Pancreas (tissue), 10 donors: ENCODE measurements at regions not wholly inside any gene's neighbourhood (a gene's known extent, or its start where the extent isn't known, plus 50 kb on each side); places are given as distances from the start of the nearest gene placed in this dataset.

Experiments
- ATAC-seq, 4 donors: fragments of 200-7000 bp; cut with Tn5 transposase; one replicate each; pipeline versions ENCODE4 v1.8.0 to v1.9.1; 2020; ENCODE audit warnings: mild to moderate bottlenecking in 4 of 4, moderate library complexity in 4 of 4
- DNase-seq, 6 donors: peaks; one replicate each; pipeline ENCODE4 v3.0.0-alpha.2; 2020
- FAIRE-seq: peaks from 2 replicates; lab custom pipeline; 2012; peaks lifted over from hg19 to GRCh38; lab: Jason Lieb, UNC
- H3K27ac ChIP-seq, 4 donors: fragments of 200-600 bp; sonication (generic); 1 replicate in 3 of 4; 2 replicates in 1 of 4; pipeline versions ENCODE4 v1.5.0 to v1.8.0; 2020
- H3K27me3 ChIP-seq, 4 donors: fragments of 200-600 bp; one replicate each; pipeline ENCODE4 v1.8.0; 2021
- H3K36me3 ChIP-seq, 3 donors: fragments of 200-600 bp; sonication (generic) in 1 of 3; one replicate each; pipeline versions ENCODE4 v1.5.0 to v1.8.0; 2020 to 2021
- H3K4me1 ChIP-seq, 3 donors: fragments of 200-600 bp; one replicate each; pipeline ENCODE4 v1.8.0; 2021
- H3K4me3 ChIP-seq, 4 donors: fragments of 200-600 bp; sonication (generic) in 2 of 4; one replicate each; pipeline versions ENCODE4 v1.5.0 to v1.8.0; 2020 to 2021
- H3K9me3 ChIP-seq, 4 donors: fragments of 200-600 bp; one replicate each; pipeline ENCODE4 v1.8.0; 2021
- CTCF ChIP-seq, 4 donors: fragments of 200-600 bp; sonication (generic) in 3 of 4; IDR thresholded peaks; one replicate each; pipeline versions ENCODE4 v1.5.0 to v1.8.0; 2021; ENCODE audit warnings: antibody characterized with exemption in 4 of 4
- WGBS, 2 donors: extraction: QIAGEN DNeasy Blood & Tissue Kit; methylation state at CpG; one replicate each; pipeline ENCODE4 v1.1.7; 2013; 5-methylcytosine and 5-hydroxymethylcytosine counted together
- intact Hi-C, 3 donors: fragments of 100-400 bp; cut with DNase I; formaldehyde crosslinking; loops; one replicate each; pipeline versions ENCODE4 v1.11.1 to v1.14.2; 2022
- donor health status: healthy with polysubstance abuse.
- donor health status: DM: no; HTN: no; CAD: no; lungs with moderate emphysema.
- donor health status: DM: no; HTN: no; CAD: no.
- donor health status: control.
- donor health status: control.
- donor health status: Bipolar disorder and iron deficiency.
- donor health status: DM: yes; HTN: yes; CAD: no.
- donor health status: DM: no; HTN: no; CAD: no.
- donor health status: DM: no; HTN: no; CAD: no.
- donor health status: DM: yes; HTN: yes; CAD: no.

DNA sequence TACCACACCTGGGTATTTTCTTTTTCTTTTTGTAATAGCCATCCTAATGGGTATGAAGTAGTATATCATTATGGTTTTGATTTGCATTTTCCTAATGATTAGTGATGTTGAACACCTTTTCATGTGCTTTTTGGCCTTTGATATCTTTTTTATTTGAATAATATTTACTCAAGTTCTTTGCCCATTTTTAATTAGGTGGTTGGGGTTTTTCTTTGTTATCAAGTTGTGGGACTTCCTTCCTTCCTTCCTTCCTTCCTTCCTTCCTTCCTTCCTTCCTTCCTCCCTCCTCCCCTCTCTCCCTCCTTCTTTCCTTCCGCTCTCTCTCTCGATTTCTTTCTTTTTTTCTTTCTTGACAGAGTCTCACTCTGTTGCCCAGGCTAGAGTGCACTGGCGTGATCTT is 75.0 kb upstream of the PDGFD start:
- no peak for ATAC-seq
- FAIRE-seq: no peak
- Histone ChIP-seq H3K4me1 (no peaks in the 10 kb centered on the region), H3K27ac (no peak overlapping the region), H3K36me3 (no peaks in the 10 kb centered on the region), H3K27me3 (no peaks in the 10 kb centered on the region), H3K4me3 (no peak overlapping the region), H3K9me3 (peaks cover 0 to 5% (median 0%) of the 10 kb centered on the region in 4 donors)
- intact Hi-C loops: no loop called here
- WGBS, 2 donors: 82 to 86% methylated on average over 2 to 3 of the region's 3 CpGs
- DNase-seq: no peak
- TF ChIP-seq CTCF (IDR thresholded peaks at IDR 0.05): no peak

- no peaks in the 10 kb centered on the region for H3K4me1 ChIP-seq
- no peaks in the 10 kb centered on the region for H3K9me3 ChIP-seq
- DNase-seq (no peak), FAIRE-seq (no peak), ATAC-seq (no peak)
- H3K27ac ChIP-seq: no peak overlapping the region
- H3K4me3 ChIP-seq: no peak overlapping the region
- no peaks in the 10 kb centered on the region for H3K36me3 ChIP-seq
- 82 to 86% methylated on average over 2 of the region's 2 CpGs for WGBS, 2 donors
- no peaks in the 10 kb centered on the region for H3K27me3 ChIP-seq
- TF ChIP-seq CTCF (IDR thresholded peaks at IDR 0.05): no peak
- intact Hi-C loops: no loop called here
Measured at GRCh38 chr11:104225047-104225446, 61.1 kb upstream of the PDGFD start.

- DNase-seq: no peak
- Histone ChIP-seq H3K9me3 (no peaks in the 10 kb centered on the region), H3K27me3 (no peaks in the 10 kb centered on the region), H3K4me1 (no peaks in the 10 kb centered on the region), H3K36me3 (no peaks in the 10 kb centered on the region), H3K27ac (no peak overlapping the region), H3K4me3 (no peak overlapping the region)
- intact Hi-C loops: no loop called here
- no peak for FAIRE-seq
- no peak for TF ChIP-seq CTCF (IDR thresholded peaks at IDR 0.05)
- ATAC-seq: peak in 1 of 4 donors; percentile 30
- WGBS, 2 donors: 42 to 50% methylated on average over 4 of the region's 4 CpGs
Measured at GRCh38 chr11:104222464-104222863, 58.5 kb upstream of the PDGFD start.

- no peak for DNase-seq
- Histone ChIP-seq H3K36me3 (no peaks in the 10 kb centered on the region), H3K4me1 (no peaks in the 10 kb centered on the region), H3K4me3 (no peak overlapping the region), H3K27me3 (no peaks in the 10 kb centered on the region), H3K27ac (no peak overlapping the region), H3K9me3 (no peaks in the 10 kb centered on the region)
- FAIRE-seq: no peak
- no peak for TF ChIP-seq CTCF (IDR thresholded peaks at IDR 0.05)
- no peak for ATAC-seq
- intact Hi-C loops: no loop called here
Measured at GRCh38 chr11:104221455-104221854, 57.5 kb upstream of the PDGFD start.

- Histone ChIP-seq H3K27me3 (no peaks in the 10 kb centered on the region), H3K27ac (no peak overlapping the region), H3K9me3 (no peaks in the 10 kb centered on the region), H3K36me3 (no peaks in the 10 kb centered on the region), H3K4me1 (no peaks in the 10 kb centered on the region), H3K4me3 (no peak overlapping the region)
- 68 to 80% methylated on average over 3 of the region's 3 CpGs for WGBS, 2 donors
- FAIRE-seq (no peak), ATAC-seq (peak in 2 of 4 donors; percentile 15 to 23), DNase-seq (no peak)
- intact Hi-C loops: no loop called here
- TF ChIP-seq CTCF (IDR thresholded peaks at IDR 0.05): no peak
Measured at GRCh38 chr11:104219096-104219495, 55.1 kb upstream of the PDGFD start.
